GM21390 (cell line): ENCODE measurements at regions not wholly inside any gene's neighbourhood (a gene's known extent, or its start where the extent isn't known, plus 50 kb on each side); places are given as distances from the start of the nearest gene placed in this dataset.

Source experiments
- ATAC-seq: cut with Tn5 transposase; IDR thresholded peaks from one replicate; pipeline ENCODE4 v1.9.1; 2021; ENCODE audit not compliant: unreplicated experiment

DNA sequence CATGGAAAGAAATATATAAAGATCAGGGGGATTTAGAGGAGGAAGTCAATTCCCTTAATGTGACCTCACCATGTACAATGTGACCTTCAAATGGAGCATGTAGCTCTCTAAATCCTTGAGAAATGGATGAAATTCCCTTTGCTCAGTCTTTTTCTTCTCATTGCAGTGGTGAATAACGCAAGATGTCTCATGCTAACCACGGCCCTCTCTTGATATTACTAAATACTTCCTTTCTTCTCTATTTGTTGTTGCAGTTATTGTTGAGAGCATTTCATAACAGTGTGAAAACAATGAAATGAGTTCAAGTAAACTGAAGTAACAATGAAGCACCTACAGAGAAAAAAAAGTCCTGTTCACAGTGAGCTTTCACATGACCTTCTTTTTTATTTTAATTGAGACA, 55.6 kb downstream of the ZNF281 start:
- no peak for ATAC-seq

DNA sequence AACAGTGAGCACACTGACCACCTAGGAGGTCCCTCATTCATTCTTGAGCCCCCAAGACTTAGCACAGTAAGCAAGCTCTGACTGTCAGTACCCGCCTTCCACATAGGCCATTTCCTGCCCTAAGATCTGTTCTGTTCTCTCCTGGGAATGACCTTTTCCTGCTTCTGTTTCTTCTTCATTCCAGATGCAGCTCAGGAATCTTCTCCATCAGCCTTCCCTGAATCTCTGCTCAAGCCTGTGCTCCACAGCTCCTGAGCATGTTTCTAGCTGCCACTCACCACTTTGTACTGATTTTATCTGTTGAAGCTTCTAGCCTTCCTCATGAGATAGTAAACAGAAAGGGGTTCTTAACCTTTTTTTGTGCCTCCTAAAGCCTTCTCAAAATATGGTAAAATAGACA, 56.6 kb downstream of the ZNF281 start:
- no peak for ATAC-seq

DNA sequence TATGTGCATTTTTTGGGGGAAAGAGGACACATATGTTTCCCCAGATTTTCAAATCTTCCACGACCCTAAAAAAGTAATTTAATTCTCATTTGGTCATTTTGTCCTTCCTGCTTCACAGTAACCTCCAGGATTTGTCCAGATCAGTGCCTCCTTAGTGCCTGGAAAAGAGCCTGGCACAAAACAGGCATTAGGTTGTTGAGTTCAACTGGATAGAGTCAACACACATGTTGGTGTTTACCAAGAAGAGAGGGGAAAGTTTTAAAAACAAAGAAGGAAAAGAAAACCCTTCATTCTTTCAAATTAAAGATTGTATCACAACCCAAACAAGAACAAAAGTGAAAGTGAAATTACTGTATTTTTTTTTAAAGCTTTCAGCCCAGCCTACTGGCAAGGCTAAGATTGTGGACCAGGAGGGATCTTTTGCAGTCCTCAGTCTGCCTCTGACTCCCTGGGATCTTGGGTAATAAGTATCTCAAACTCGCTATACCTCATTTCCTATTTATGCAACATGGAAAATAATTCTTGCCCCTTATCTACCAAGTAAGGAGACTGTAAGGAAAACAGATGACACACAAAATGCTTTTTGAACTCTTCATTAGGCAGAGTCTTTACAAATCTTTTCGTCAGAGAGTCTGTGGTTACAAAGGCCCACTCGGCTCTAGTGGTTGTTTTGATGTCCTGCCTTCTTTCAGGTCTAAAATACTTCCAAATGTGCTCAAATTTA, 57.8 kb downstream of the ZNF281 start:
- ATAC-seq, result peak; percentile 63

DNA sequence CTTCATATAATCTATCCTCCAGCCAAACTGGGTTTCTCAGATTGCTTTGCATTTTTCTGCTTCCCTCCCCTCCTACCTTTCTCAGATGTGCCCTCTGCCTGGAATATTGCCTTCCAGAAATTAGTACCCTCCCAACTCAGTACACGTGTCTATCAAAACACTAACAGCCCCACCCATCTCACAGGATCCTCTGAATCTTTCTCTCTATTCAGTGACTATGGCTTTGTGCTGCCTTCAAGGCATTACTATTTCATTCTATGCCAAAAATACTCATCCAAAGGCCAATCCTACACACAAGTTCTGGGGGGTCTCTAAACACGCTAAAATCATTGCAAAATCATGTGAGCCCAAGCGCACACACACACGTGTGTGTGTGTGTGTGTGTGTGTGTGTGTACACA, 58.4 kb downstream of the ZNF281 start:
- no peak for ATAC-seq

DNA sequence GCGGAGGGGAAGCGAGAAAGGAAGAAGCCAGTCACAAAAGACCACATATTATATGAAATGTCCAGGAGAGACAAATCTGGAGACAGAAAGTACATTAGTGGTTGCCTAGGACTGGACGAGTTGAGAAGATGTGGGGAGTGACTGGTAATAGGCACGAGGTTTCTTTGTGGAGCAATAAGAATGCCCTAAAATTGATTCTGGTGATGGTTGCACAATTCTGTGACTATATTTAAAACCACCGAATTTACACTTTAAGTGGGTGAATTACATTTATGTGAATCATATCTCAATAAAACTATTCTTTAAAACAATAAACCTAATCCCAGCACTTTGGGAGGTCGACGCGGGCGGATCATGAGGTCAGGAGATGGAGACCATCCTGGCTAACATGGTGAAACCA, 63.1 kb downstream of the ZNF281 start:
- ATAC-seq, result no peak

DNA sequence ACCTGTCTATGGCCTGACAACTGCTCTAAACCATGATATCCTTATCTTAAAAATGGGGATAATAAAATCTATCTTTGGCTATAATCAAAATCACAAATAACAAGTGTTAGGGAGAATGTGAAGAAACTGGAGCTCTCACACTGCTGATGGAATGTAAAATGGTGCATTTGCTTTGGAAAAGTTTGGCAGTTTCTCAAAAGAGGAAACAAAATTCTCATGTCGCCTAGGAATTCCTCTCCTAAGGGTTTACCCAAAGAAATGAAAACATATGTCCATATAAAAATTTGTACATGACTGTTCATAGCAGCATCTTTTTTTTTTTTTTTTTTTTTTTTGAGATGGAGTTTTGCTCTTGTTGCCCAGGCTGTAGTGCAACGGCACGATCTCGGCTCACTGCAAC, 64.3 kb downstream of the ZNF281 start:
- no peak for ATAC-seq

DNA sequence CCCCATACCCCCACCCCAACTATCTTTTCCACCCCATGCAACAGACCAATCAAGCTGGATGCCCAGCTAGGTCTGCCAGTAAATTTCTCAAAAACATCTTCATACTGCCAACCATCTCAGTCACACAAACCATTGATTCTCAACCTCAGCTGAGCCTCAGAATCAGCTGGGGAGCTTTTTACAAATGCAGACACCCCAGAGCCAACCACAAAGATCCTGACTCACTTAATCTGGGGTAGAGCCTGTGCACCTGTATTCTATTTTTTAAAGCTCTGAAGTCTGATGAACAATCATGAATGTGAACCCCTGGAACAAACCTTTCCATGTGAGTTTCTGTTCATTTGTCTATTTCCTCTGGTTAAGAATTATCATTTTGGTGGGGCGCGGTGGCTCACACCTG, 66.0 kb downstream of the ZNF281 start:
- no peak for ATAC-seq

DNA sequence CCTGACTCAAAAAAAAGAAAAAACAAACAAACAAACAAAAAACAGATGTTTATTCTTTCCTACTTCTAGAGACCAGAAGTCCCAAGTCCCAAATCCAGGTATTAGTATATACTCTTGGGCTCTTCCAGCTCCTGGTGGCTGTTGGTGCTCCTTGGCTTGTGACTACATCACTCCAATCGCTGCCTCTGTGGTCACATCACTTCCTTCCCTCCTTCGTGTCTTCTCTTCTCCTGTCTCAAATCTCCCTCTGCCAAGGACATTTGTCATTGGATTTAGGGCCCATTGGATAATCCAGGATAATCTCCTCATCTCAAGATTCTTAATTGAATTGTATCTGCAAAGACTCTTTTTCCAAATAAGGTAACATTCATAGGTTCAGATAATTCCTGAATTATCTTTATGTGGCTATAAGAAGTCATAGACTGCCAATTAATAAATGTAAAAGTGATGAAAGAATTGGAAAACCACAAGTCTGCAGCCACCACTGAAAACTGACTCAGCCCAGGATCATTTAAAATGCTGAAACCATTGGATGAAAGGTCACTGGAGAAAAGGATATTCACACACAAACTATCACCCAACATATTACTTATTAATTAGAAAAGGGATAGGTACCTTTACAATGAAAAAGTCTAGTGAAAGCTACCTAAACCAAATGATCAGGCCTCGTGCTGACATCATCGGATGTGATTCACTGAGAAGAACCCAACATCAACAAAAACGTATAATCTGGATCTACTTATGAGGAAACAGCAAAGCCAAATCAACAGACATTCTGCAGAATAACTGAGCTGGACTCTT, 67.1 kb downstream of the ZNF281 start:
- ATAC-seq, result no peak

DNA sequence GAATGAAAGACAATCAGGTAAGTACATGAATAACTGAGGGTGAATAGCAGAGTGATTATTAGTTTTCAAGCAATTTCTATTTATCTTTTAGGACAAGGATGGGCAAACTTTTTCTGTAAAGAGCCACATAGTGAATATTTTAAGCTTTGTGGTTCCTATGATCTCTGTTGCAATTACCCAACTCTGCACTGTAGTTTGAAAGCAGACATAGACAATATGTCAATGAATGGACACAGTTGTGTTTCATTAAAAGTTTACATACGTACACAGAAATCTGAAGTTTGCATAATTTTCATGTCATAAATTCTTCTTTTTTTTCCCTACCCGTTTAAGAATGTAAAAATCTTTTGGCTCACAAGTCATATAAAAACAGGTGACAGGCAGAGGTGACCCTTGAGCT, 71.4 kb downstream of the ZNF281 start:
- no peak for ATAC-seq

DNA sequence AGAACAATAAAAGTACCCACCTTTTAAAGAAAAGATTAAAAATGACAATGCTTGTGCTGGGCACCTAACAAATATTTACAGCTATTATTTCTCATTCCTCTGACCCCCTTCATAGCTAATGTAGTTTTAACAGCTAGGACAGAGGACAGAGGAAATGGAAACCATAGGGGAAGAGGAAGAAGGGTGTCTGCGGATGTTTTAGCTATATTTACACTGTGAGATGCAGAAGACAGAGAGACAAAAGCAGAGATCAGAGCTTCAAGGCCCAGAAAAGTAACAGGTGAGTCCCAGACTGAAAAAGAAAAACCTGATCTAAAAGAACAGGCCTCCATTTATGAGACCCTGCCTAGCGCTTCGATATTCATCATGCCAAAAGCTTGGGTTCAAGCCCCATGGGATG, 72.0 kb downstream of the ZNF281 start:
- ATAC-seq, result no peak

DNA sequence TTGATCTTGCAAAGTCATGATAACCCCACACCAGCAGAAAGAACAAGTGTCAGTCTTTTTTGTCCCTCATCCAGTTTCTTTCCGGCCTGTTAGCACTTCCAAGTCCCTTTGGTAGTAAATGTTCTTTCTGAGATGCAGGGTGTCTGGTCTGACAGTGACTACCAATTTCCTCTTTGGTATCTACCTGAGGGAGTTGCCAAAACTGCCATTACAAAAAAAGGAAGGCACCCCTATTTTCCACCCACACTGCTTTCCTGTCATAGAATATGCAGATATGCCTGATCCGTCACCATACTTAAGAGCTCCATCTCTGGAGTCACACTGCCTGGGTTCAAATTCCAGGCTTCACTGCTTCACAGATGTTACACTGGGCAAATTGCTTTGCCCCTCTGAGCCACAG, 72.4 kb downstream of the ZNF281 start:
- no peak for ATAC-seq

DNA sequence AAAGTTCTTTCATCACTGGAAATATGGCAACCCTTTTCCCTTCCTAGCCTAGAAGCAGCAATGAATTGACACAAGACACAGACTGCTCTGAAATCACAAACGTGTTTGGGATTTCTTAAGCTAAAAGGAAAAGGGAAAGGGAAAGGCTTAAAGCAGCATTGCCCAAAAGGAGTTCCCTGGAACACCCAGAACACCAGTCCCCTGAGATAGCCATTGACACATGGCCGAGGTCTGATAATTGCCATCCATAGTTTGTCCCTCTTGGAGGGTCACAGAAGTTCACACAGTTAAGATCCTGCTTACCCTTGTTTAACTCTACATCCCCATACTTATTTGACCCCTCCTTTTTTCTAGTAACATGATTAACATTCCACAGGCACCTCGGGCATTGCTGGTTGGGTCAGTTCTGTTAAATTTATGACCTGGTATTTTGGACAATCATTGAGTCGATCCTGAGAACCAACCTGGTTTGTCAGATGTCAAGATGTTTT, 72.9 kb downstream of the ZNF281 start:
- no peak for ATAC-seq

DNA sequence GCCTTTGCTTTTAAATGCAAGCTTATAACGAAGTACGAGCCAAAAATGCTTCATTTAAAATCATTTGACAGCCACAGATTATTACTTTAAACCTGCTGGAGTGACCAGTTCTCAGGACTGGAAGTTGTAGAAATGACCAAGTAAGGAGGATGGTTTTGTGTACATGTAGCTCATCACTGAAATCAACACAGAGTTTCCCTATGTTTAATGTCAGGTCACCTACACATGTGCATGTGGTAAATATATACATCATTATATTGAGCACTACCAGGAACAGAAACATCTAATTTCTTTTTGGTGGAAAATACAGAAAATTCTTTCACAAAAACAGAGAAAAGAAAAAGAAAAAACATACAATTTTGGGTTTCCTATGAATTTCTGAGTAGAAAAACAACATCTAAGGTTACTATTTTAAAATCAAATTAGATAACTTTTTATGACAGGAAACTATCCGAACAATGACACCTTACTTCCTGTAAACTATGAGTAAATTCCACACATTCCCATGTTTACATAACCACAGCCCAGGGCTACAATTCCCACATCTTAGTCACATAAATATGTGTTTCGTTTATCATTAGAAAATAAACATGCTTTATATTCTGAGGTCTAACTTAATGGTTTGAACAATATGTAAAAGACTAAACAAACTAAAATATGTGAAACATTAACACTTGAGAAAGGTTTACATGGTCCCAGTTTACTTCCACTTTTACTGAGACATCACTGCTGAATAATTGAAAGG, 73.6 kb downstream of the ZNF281 start:
- no peak for ATAC-seq

DNA sequence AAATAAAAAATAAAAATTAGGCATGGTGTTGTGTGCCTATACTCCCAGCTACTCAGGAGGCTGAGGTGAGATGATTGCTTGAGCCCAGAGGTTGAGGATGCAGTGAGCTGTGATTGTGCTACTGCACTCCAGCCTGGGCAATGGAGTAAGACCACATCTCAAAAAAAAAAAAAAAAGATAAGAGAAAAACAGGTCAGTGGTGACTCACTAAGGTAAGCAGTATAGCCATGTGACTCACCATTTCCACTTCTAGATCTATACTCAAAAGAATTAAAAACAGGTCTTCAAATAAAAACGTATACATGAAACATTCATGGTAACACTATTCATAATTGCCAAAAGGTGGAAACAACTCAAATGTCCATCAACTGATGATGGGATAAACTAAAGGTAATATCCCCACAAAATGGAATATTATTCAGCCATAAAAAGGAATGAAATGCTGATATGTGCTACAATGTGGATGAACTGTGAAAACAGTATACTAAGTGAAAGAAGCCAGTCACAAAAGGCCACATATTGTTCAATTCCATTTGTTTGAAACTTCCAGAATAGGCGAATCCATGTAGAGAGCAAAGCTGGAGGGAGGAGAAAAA, 75.1 kb downstream of the ZNF281 start:
- ATAC-seq, result no peak

DNA sequence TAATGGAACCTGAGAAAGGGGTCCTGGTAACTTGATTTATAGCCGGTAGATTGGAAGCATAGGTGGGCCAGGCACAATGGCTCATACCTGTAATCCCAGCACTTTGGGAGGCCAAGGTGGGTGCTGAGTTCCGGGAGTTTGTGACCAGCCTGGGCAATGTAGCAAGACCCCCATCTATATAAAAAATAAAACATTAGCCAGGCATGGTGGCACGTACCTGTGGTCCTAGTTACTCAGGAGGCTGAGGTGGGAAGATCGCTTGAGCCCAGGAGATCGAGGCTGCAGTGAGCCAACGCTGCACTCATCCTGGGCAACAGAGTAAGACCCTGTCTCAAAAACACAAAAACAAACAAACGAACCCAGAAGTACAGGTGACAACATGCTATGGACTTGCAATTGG, 76.5 kb downstream of the ZNF281 start:
- ATAC-seq, result no peak

DNA sequence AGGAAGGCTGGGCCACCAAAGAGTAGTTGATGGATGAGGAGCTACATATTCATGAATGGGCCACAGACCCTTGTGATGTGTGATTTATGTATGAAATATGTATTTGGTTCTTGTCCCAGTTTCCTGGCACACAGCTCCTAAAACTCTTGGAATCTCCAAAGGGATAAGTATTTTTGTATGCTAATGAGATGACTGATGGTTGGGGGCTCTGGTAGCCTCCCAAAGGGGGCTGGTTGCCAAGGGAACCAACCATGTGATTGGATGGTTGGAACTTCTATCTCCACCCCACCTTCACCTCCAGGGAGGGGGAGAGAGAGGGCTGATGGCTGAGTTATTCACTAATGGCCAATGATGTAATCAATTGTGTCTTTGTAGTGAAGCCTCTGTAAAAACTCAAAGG, 77.1 kb downstream of the ZNF281 start:
- no peak for ATAC-seq

DNA sequence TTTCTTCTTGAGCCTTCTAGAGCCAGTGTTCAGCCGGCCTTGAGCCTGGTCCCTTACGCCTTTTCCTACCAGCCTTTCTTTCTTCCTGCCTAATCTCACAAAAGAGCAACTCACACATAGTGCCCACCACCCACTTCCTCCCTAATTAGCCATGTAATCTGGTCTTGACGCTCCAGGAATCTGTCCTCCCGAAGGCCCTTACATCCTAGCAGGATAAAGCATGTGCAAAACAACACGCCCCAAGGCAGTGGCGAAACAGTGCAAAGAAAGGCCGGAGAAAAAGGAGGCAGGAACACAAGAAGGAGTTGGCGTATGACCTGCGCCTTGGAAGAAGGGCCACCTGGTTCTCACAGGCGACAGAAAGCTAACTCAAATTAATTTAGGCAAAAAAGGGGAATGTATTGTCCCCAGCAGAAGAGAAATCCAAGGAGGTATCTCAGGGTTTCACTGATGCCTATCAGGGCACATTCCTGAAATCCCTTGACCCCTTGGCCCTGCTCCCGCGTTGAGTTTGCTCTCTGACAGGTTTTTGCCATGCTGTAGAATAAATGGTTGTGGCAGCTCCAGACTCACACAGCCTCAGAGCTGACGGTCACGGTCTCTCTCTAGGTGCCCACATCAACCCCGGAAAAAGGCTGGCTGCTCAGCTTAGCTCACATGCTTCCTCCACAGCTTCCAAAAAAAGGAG, 79.0 kb downstream of the ZNF281 start:
- no peak for ATAC-seq

DNA sequence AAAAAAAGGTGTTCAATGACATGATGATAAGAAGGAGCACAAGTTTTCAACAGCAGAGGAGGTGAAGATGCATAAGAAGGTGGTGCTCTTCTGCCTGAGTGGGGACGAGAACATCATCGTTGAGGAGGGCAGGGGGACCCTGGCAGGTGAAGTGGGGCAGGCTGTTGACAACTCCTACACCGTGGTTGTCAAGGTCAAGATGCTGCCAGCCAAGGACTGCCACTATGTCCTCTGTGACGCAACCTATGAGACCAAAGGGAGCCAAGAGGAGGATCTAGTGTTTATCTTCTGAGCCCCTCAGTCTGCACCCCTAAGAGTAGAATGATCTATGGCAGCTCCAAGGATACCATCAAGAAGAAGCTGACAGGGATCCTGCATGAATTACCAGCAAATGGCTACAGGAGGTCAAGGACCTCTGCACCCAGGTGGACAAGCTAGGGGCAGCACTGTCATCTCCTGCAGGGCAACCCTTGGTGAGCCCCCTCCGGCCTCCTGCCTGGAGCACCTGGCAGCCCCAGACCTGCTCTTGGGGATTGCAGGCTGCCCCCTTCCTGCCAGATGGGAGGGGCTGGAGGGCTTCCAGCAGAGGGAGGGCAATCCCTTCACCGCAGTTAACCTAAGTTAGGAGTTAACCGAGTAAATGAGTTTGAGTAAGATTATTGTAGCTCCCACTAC, 80.5 kb downstream of the ZNF281 start:
- ATAC-seq, result no peak

DNA sequence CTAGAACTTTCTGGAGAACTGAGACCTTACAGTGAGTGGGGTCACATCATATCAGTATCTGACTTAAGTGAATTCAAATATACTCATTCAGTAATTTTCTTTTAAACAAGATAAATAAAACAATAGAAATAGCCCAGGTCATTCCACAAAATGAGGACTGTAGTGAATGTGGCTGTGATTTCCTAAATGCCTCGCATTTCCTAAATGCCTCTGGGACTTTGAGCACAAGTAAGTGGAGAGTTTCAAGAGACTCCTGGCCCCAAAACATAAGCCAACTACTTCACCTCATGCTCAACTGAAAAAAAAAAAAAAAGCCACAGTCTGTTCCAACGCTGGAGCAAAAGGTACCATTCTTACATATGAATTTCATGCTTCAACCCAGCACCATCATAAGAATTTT, 81.5 kb downstream of the ZNF281 start:
- ATAC-seq, result no peak

DNA sequence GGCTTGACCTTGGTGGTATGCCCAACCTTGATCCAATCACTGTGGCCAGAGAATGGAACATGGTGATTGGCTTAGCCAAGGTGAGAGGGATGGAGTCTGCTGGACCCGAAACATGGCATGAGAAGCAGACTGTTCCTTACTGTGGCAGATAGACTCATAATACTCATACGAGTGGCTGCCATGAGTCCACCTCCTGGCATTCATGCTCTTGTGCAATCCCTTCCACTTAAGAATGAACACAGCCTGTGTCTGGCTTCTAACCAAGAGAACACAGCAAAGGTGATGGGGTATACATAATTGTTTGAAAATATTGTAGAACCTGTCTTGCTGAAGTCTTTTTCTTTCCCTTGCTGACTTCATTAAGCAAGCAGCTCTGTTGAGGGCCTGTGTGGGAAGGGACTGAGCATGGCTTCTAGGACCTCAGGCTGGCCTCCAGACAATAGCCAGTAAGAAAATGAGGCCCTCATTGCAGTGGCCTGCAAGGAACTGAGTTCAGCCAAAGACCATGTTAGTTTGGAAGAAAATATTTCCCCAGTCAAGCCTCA, 85.9 kb downstream of the ZNF281 start:
- no peak for ATAC-seq
